ENCODE measurements at regions not wholly inside any gene's neighbourhood (a gene's known extent, or its start where the extent isn't known, plus 50 kb on each side); places are given as distances from the start of the nearest gene placed in this dataset.
A peak's percentile ranks its signal among the peaks of the same experiment; 100 is the strongest.

GRCh38 chr5:74226716-74227485, 413.6 kb downstream of the ENC1 start:
- Histone ChIP-seq H3K4me3 (no peak overlapping the region), H3K27me3 (no peaks in the 10 kb centered on the region), H3K36me3 (no peaks in the 10 kb centered on the region), H3K9me3 (0 out of 2 replicates have a peak, but pooled peaks cover 1% of the 10 kb centered on the region)
- no peak for DNase-seq

GRCh38 chr5:74225587-74225986, 414.9 kb downstream of the ENC1 start:
- no peak overlapping the region for H3K4me3 ChIP-seq
- no peaks in the 10 kb centered on the region for H3K36me3 ChIP-seq
- DNase-seq: no peak
- 0 out of 2 replicates have a peak, but pooled peaks cover 1% of the 10 kb centered on the region for H3K9me3 ChIP-seq
- no peaks in the 10 kb centered on the region for H3K27me3 ChIP-seq

GRCh38 chr5:74224331-74224730, 416.2 kb downstream of the ENC1 start:
- Histone ChIP-seq H3K36me3 (no peaks in the 10 kb centered on the region), H3K4me3 (no peak overlapping the region), H3K9me3 (0 out of 2 replicates have a peak, but pooled peaks cover 1% of the 10 kb centered on the region), H3K27me3 (no peaks in the 10 kb centered on the region)
- no peak for DNase-seq

GRCh38 chr5:74222806-74223205, 417.7 kb downstream of the ENC1 start:
- Histone ChIP-seq H3K9me3 (0 out of 2 replicates have a peak, but pooled peaks cover 1% of the 10 kb centered on the region), H3K36me3 (no peaks in the 10 kb centered on the region), H3K4me3 (no peak overlapping the region), H3K27me3 (no peaks in the 10 kb centered on the region)
- DNase-seq: no peak

GRCh38 chr5:74221413-74221812, 419.1 kb downstream of the ENC1 start:
- Histone ChIP-seq H3K27me3 (no peaks in the 10 kb centered on the region), H3K9me3 (0 out of 2 replicates have a peak, but pooled peaks cover 1% of the 10 kb centered on the region)
- DNase-seq: no peak

GRCh38 chr5:74216012-74216411, 424.5 kb downstream of the ENC1 start:
- no peak overlapping the region for H3K4me3 ChIP-seq
- no peaks in the 10 kb centered on the region for H3K9me3 ChIP-seq
- DNase-seq: no peak
- no peaks in the 10 kb centered on the region for H3K36me3 ChIP-seq
- H3K27me3 ChIP-seq: no peaks in the 10 kb centered on the region

More at GRCh38 chr5:74221413-74221812, 419.1 kb downstream of the ENC1 start:
- Histone ChIP-seq H3K4me3 (no peak overlapping the region), H3K36me3 (no peaks in the 10 kb centered on the region)

- Histone ChIP-seq H3K27me3 (no peaks in the 10 kb centered on the region), H3K4me3 (no peak overlapping the region), H3K36me3 (no peaks in the 10 kb centered on the region), H3K9me3 (no peaks in the 10 kb centered on the region)
- DNase-seq: no peak
Observed at GRCh38 chr5:74212336-74212735, 428.2 kb downstream of the ENC1 start.

GRCh38 chr5:74209571-74209970, 431.0 kb downstream of the ENC1 start:
- no peak for DNase-seq
- no peaks in the 10 kb centered on the region for H3K36me3 ChIP-seq

GRCh38 chr5:74206579-74207550, 433.7 kb downstream of the ENC1 start:
- DNase-seq: peak; percentile 84
- no peaks in the 10 kb centered on the region for H3K27me3 ChIP-seq
- no peaks in the 10 kb centered on the region for H3K36me3 ChIP-seq
- no peaks in the 10 kb centered on the region for H3K9me3 ChIP-seq
- no peak overlapping the region for H3K4me3 ChIP-seq

More at GRCh38 chr5:74209571-74209970, 431.0 kb downstream of the ENC1 start:
- H3K9me3 ChIP-seq: no peaks in the 10 kb centered on the region
- H3K4me3 ChIP-seq: no peak overlapping the region
- no peaks in the 10 kb centered on the region for H3K27me3 ChIP-seq

GRCh38 chr5:74205767-74206578, 434.6 kb downstream of the ENC1 start:
- no peaks in the 10 kb centered on the region for H3K27me3 ChIP-seq
- H3K9me3 ChIP-seq: no peaks in the 10 kb centered on the region
- no peak for DNase-seq
- H3K36me3 ChIP-seq: no peaks in the 10 kb centered on the region
- no peak overlapping the region for H3K4me3 ChIP-seq

- Histone ChIP-seq H3K9me3 (no peaks in the 10 kb centered on the region), H3K36me3 (no peaks in the 10 kb centered on the region), H3K4me3 (no peak overlapping the region), H3K27me3 (no peaks in the 10 kb centered on the region)
- peak; percentile 70 for DNase-seq
Observed at GRCh38 chr5:74201334-74202081, 439.0 kb downstream of the ENC1 start.

GRCh38 chr5:74200560-74200959, 440.0 kb downstream of the ENC1 start:
- H3K9me3 ChIP-seq: no peaks in the 10 kb centered on the region
- no peak overlapping the region for H3K4me3 ChIP-seq
- H3K27me3 ChIP-seq: no peaks in the 10 kb centered on the region
- no peak for DNase-seq
- H3K36me3 ChIP-seq: no peaks in the 10 kb centered on the region

GRCh38 chr5:74199436-74200210, 440.9 kb downstream of the ENC1 start:
- Histone ChIP-seq H3K4me3 (no peak overlapping the region), H3K36me3 (no peaks in the 10 kb centered on the region), H3K27me3 (no peaks in the 10 kb centered on the region), H3K9me3 (no peaks in the 10 kb centered on the region)
- DNase-seq: no peak

- no peak for DNase-seq
- Histone ChIP-seq H3K4me3 (no peak overlapping the region), H3K9me3 (no peaks in the 10 kb centered on the region), H3K36me3 (no peaks in the 10 kb centered on the region), H3K27me3 (no peaks in the 10 kb centered on the region)
Observed at GRCh38 chr5:74199005-74199404, 441.5 kb downstream of the ENC1 start.

- no peaks in the 10 kb centered on the region for H3K36me3 ChIP-seq
- no peak for DNase-seq
- H3K4me3 ChIP-seq: no peak overlapping the region
- H3K9me3 ChIP-seq: no peaks in the 10 kb centered on the region
- H3K27me3 ChIP-seq: no peaks in the 10 kb centered on the region
Observed at GRCh38 chr5:74198156-74198555, 442.4 kb downstream of the ENC1 start.

Measured in MG63 (cell line).